Suprapubic skin (tissue), 3 donors: ENCODE measurements at regions not wholly inside any gene's neighbourhood (a gene's known extent, or its start where the extent isn't known, plus 50 kb on each side); places are given as distances from the start of the nearest gene placed in this dataset.

Source experiments
- CTCF ChIP-seq, 2 donors: fragments of 200-600 bp in 1 of 2; fragments of 450-650 bp in 1 of 2; sonication (generic) in 1 of 2; IDR thresholded peaks; one replicate each; pipeline ENCODE4 v1.5.1; 2016 to 2019; ENCODE audit warnings: antibody characterized with exemption in 2 of 2, mild to moderate bottlenecking in 1 of 2, moderate library complexity in 1 of 2
- EP300 ChIP-seq: sonication (generic); formaldehyde crosslinking; IDR thresholded peaks from one replicate; pipeline ENCODE4 v1.6.1; 2017; ENCODE audit warnings: antibody characterized with exemption
- POLR2A ChIP-seq, 2 donors: fragments of 450-650 bp; IDR thresholded peaks; one replicate each; pipeline ENCODE4 v1.6.1; 2017; ENCODE audit warnings: antibody characterized with exemption in 2 of 2, mild to moderate bottlenecking in 2 of 2, moderate library complexity in 2 of 2

- no peak for TF ChIP-seq EP300
- TF ChIP-seq CTCF (IDR thresholded peaks at IDR 0.05): no peak
- TF ChIP-seq POLR2A (IDR thresholded peaks at IDR 0.05): no peak
Measured at GRCh38 chr6:27766405-27766804, 145.8 kb downstream of the OR2B2 start.
